Endothelial cell (in vitro differentiated cells): ENCODE measurements at regions not wholly inside any gene's neighbourhood (a gene's known extent, or its start where the extent isn't known, plus 50 kb on each side); places are given as distances from the start of the nearest gene placed in this dataset.
"Not testable (repeated sequence)": the region's sequence is repeated elsewhere in the genome, so short reads cannot be mapped to it uniquely, and the experiment has no call there.

Source experiments
- DNase-seq: peaks from one replicate; pipeline ENCODE4 v3.0.0; 2021; ENCODE audit warnings: low spot score
- H3K27ac Mint-ChIP-seq: one replicate; pipeline ENCODE4 v1.8.0; 2021; ENCODE audit warnings: mixed read lengths, inconsistent platforms; ENCODE audit not compliant: unreplicated experiment
- H3K27me3 Mint-ChIP-seq: one replicate; pipeline ENCODE4 v1.8.0; 2021; ENCODE audit warnings: mild to moderate bottlenecking, moderate library complexity, mixed read lengths, inconsistent platforms; ENCODE audit not compliant: unreplicated experiment
- H3K36me3 Mint-ChIP-seq: one replicate; pipeline ENCODE4 v1.8.0; 2021; ENCODE audit warnings: mild to moderate bottlenecking, low read depth, mixed read lengths, inconsistent platforms; ENCODE audit not compliant: unreplicated experiment
- H3K4me1 Mint-ChIP-seq: one replicate; pipeline ENCODE4 v1.8.0; 2021; ENCODE audit warnings: mild to moderate bottlenecking, mixed read lengths, inconsistent platforms; ENCODE audit not compliant: unreplicated experiment
- H3K4me3 Mint-ChIP-seq: one replicate; pipeline ENCODE4 v1.8.0; 2021; ENCODE audit warnings: mild to moderate bottlenecking, mixed read lengths, inconsistent platforms; ENCODE audit not compliant: unreplicated experiment
- H3K9me3 Mint-ChIP-seq: one replicate; pipeline ENCODE4 v1.8.0; 2021; ENCODE audit warnings: mixed read lengths, inconsistent platforms; ENCODE audit not compliant: unreplicated experiment
- TF ChIP-seq, protein P1 (sequence below): fragments of 200-600 bp; sonication (generic); IDR thresholded peaks from one replicate; pipeline ENCODE4 v1.5.0; 2021; ENCODE audit warnings: antibody characterized with exemption; ENCODE audit not compliant: unreplicated experiment

DNA sequence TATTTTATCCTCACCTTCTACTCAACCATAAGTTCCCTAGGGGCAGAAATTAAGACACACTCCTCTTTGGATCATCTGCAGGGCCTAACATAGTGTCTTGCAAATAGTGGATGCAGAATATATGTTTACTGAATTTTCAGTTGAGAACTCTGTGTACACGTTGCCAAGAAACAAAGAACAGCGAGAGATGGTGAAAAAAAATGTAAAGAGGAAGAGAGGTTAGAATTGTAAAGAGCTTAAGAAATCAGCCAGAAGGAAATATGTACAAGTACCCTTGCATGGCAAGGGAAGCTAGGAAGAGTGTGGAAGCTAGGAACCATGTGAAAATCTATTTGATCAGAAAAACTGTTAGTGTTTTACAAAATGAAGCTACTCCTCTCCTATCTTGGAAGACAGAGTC lies 431.0 kb downstream of the SMARCA1 start:
- TF ChIP-seq, protein P1, sequence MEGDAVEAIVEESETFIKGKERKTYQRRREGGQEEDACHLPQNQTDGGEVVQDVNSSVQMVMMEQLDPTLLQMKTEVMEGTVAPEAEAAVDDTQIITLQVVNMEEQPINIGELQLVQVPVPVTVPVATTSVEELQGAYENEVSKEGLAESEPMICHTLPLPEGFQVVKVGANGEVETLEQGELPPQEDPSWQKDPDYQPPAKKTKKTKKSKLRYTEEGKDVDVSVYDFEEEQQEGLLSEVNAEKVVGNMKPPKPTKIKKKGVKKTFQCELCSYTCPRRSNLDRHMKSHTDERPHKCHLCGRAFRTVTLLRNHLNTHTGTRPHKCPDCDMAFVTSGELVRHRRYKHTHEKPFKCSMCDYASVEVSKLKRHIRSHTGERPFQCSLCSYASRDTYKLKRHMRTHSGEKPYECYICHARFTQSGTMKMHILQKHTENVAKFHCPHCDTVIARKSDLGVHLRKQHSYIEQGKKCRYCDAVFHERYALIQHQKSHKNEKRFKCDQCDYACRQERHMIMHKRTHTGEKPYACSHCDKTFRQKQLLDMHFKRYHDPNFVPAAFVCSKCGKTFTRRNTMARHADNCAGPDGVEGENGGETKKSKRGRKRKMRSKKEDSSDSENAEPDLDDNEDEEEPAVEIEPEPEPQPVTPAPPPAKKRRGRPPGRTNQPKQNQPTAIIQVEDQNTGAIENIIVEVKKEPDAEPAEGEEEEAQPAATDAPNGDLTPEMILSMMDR: no peak
- Mint-ChIP-seq H3K4me3 (no peak overlapping the region), H3K4me1 (peaks cover 3% of the 10 kb centered on the region), H3K27me3 (no peaks in the 10 kb centered on the region), H3K36me3 (no peaks in the 10 kb centered on the region), H3K27ac (no peak overlapping the region), H3K9me3 (no peaks in the 10 kb centered on the region)
- no peak for DNase-seq

DNA sequence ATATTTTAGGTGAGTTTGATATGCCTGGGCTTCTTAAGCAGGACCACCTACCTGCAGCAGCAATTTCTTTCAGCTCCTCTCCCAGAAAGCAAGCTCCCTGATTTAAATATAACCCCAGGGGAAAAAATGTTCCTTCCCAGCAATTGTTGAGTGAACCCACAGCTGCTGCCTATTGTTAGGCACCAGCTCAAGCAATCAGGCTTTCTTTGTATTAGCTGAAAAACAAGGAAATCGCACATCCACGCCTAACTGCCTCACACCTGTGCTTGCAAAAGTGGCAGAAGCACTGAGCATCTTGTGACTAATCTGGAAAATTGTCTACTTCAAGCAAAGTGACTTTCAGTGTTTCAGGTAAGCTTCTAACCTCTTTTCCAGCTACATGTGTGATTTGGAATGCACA lies 432.2 kb downstream of the SMARCA1 start:
- Mint-ChIP-seq H3K4me3 (no peak overlapping the region), H3K9me3 (no peaks in the 10 kb centered on the region), H3K27me3 (no peaks in the 10 kb centered on the region), H3K36me3 (no peaks in the 10 kb centered on the region), H3K4me1 (peaks cover 3% of the 10 kb centered on the region), H3K27ac (no peak overlapping the region)
- TF ChIP-seq, protein P1: no peak
- no peak for DNase-seq

DNA sequence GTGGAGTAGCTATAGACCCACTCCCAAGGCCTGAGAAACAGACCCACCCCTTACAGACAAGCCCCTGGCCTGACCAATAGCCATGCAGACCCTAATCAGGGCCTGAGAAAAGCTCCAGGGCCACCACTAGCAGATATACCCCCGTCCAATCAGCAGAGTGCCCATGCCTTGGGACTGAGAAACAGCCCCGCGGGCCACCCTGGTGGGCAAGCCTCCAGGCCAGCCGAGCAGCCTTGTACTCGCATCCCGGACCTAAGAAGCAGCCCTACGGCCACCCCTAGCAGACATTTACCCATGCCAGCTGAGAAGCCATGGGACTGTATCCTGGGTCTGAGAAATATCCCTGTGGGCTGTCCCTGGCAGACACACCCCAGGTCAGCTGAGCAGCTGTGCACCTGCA lies 436.5 kb downstream of the SMARCA1 start:
- H3K4me3 Mint-ChIP-seq: no peak overlapping the region
- TF ChIP-seq, protein P1: no peak

DNA sequence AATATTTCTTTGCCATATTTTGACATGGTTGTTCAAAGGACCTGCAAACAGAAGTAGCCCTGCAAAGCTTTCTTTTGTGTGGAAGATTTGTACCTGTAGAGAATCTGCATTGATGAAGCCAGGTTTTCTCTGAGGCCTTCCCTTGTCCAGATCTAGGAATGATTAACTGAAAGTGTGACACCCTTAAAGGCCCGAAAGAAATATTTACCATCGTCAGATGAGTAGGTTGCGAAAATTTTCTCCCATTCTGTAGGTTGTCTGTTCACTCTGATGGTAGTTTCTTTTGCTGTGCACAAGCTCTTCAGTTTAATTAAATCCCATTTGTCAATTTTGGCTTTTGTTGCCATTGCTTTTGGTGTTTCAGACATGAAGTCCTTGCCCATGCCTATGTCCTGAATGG lies 439.0 kb downstream of the SMARCA1 start:
- not testable (repeated sequence) for H3K27me3 Mint-ChIP-seq, H3K4me3 Mint-ChIP-seq, H3K36me3 Mint-ChIP-seq, DNase-seq, H3K9me3 Mint-ChIP-seq, H3K27ac Mint-ChIP-seq, H3K4me1 Mint-ChIP-seq

More for the DNA sequence above, 436.5 kb downstream of the SMARCA1 start:
- Mint-ChIP-seq H3K9me3 (no peaks in the 10 kb centered on the region), H3K36me3 (no peaks in the 10 kb centered on the region), H3K27ac (no peak overlapping the region), H3K27me3 (no peaks in the 10 kb centered on the region), H3K4me1 (peaks cover 3% of the 10 kb centered on the region)
- DNase-seq: no peak

DNA sequence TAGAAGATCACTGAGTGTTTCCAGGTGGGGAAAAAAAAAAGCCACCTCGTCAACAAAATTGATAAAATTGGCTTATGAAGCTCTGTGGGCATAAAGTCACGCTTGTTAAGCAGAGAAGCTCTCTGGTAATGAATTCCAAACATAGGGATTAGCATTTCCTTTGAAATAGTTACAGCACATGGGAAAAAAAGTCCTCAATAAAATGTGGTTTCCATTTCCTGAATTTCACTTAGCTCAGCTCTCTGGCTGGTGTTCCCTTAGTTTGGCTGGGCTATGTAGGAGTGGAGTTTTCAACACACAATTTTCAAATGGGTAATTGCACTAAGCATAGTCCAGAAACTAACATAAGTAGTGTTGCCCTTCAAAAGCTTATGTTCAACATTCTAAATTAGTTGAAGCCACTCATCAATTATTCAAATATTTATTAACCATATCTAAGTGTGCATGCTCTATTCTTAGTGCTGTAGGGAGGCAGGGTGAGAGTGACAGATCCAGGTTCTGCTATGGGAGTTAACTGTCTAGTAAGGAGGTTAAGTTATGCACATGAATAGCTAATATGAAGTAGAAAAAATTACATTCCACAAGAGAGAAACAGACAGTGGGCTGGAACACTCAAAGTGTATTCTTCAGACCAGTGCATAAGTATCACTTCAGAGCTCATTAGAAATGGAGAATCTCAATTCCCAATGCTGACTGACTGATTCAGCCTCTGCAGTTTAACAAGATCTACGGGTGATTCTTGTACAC lies 445.7 kb downstream of the SMARCA1 start:
- no peaks in the 10 kb centered on the region for H3K4me1 Mint-ChIP-seq
- no peak for DNase-seq
- TF ChIP-seq, protein P1: no peak
- H3K4me3 Mint-ChIP-seq: no peak overlapping the region
- H3K36me3 Mint-ChIP-seq: no peaks in the 10 kb centered on the region
- no peaks in the 10 kb centered on the region for H3K27me3 Mint-ChIP-seq
- no peaks in the 10 kb centered on the region for H3K9me3 Mint-ChIP-seq
- no peak overlapping the region for H3K27ac Mint-ChIP-seq
